ENCODE measurements at regions not wholly inside any gene's neighbourhood (a gene's known extent, or its start where the extent isn't known, plus 50 kb on each side); places are given as distances from the start of the nearest gene placed in this dataset.

GRCh38 chr5:119895066-119895465 is 265.7 kb downstream of the FAM170A start:
- no peaks in the 10 kb centered on the region for H3K27me3 Mint-ChIP-seq
- no peak overlapping the region for H3K27ac Mint-ChIP-seq
- H3K36me3 Mint-ChIP-seq (ENCODE audit: low read depth): no peaks in the 10 kb centered on the region
- H3K9me3 Mint-ChIP-seq: no peaks in the 10 kb centered on the region
- ATAC-seq (no peak), DNase-seq (no peak)
- no peaks in the 10 kb centered on the region for H3K4me1 Mint-ChIP-seq
- H3K4me3 Mint-ChIP-seq: no peak overlapping the region

DNA sequence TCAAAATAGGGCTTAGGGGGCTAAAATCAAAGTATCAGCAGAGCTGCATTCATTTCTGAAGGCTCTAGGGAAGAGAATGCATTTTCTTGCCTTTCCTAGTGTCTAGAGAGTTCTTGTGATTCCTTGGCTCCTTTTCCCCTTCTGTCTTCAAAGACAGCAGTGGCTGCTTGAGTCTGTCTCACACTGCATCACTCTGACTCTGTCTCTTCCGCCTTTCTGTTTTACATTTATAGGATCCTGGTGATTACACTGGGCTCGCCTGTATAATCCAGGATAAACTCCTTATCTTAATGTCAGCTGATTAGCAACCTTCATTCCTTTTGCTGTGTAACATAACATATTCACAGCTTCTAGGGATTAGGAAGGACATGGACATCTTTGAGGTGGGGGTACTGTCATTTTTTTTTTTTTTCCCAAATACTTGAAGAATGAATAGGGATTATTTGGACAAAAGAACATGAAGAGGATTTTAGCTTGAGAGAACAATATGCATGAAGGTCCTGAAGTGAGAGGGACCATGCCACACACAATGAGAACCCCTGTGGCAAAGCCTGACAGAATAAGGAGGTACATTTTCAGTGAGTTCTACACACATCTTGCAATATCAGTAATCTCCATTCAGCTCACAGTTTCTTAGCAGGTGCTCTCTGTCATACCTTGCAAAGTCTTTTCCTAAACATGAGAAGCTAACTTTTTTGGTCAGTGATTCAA is 267.6 kb downstream of the FAM170A start:
- no peaks in the 10 kb centered on the region for H3K36me3 Mint-ChIP-seq (ENCODE audit: low read depth)
- ATAC-seq: no peak
- no peak for DNase-seq
- no peak overlapping the region for H3K27ac Mint-ChIP-seq
- H3K4me1 Mint-ChIP-seq: no peaks in the 10 kb centered on the region
- H3K4me3 Mint-ChIP-seq: no peak overlapping the region
- H3K27me3 Mint-ChIP-seq: no peaks in the 10 kb centered on the region
- H3K9me3 Mint-ChIP-seq: no peaks in the 10 kb centered on the region

DNA sequence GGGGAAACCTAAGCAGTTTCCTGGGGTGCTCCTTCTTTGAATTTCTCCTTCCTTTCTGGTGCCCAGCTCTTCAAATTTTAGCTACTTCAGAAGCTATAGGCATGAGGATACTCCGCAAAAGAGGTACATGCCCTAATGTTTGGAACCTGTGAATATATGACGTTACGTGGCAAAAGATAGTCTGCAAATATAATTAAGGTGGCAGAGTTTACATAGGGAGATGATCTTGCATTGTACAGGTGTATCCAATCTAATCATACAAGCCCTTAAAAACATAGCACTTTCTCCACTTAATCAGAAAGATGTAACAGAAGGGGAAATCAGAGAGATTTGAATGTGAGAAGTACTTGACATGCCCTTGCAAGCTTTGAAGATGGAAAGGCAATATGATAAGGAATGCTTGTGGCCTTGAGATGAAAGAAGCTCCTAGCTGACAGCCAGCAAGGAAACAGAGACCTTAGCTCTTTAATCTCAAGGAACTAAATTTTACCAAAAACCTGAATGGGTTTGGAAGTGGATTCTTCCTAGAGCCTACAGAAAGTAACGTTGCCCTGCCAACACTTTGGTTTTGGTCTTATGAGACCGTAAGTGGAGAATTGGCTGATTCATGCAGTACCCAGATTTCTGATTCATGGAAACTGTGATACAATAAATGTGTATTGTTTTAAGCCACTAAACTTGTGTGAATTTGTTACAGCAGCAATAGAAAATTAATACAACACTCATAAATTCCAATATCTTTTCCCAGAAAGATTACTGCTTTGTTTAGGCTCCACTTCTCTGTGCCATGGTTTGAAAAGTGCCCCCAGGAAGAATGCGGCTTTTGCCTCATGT is 268.4 kb downstream of the FAM170A start:
- Mint-ChIP-seq H3K9me3 (no peaks in the 10 kb centered on the region), H3K36me3 (ENCODE audit: low read depth) (no peaks in the 10 kb centered on the region), H3K4me1 (no peaks in the 10 kb centered on the region), H3K4me3 (no peak overlapping the region), H3K27ac (no peak overlapping the region), H3K27me3 (no peaks in the 10 kb centered on the region)
- no peak for ATAC-seq
- DNase-seq: no peak

- Mint-ChIP-seq H3K4me3 (no peak overlapping the region), H3K4me1 (no peaks in the 10 kb centered on the region), H3K27me3 (no peaks in the 10 kb centered on the region), H3K27ac (no peak overlapping the region), H3K36me3 (ENCODE audit: low read depth) (no peaks in the 10 kb centered on the region), H3K9me3 (no peaks in the 10 kb centered on the region)
- DNase-seq: no peak
- no peak for ATAC-seq
These were observed 270.6 kb downstream of the FAM170A start for GRCh38 chr5:119899981-119900380.

- ATAC-seq (no peak), DNase-seq (no peak)
- Mint-ChIP-seq H3K9me3 (no peaks in the 10 kb centered on the region), H3K4me1 (no peaks in the 10 kb centered on the region), H3K36me3 (ENCODE audit: low read depth) (no peaks in the 10 kb centered on the region), H3K27me3 (no peaks in the 10 kb centered on the region), H3K4me3 (no peak overlapping the region), H3K27ac (no peak overlapping the region)
These were observed 273.2 kb downstream of the FAM170A start for GRCh38 chr5:119902593-119902992.

- no peak overlapping the region for H3K27ac Mint-ChIP-seq
- H3K27me3 Mint-ChIP-seq: no peaks in the 10 kb centered on the region
- H3K4me1 Mint-ChIP-seq: no peaks in the 10 kb centered on the region
- ATAC-seq (no peak), DNase-seq (no peak)
- H3K4me3 Mint-ChIP-seq: no peak overlapping the region
- peaks cover 6% of the 10 kb centered on the region for H3K9me3 Mint-ChIP-seq
- no peaks in the 10 kb centered on the region for H3K36me3 Mint-ChIP-seq (ENCODE audit: low read depth)
These were observed 284.1 kb downstream of the FAM170A start for GRCh38 chr5:119913425-119913824.

DNA sequence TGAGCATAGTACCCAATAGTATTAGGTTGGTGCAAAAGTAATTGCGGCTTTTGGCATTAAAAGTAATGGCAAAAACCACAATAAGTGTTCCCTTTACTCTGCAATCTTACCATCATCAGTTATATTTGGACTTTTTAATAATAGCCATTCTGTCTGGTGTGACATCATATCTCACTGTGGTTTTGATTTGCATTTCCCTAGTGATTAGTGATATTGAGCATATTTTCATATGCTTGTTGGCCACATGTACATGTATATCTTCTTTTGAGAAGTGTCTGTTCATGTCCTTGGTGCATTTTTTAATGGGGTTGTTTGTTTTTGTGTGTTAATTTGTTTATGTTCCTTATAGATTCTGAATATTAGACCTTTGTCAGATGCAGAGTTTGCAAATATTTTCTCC is 289.9 kb downstream of the FAM170A start:
- ATAC-seq (no peak), DNase-seq (no peak)
- H3K9me3 Mint-ChIP-seq: no peaks in the 10 kb centered on the region
- H3K27ac Mint-ChIP-seq: no peak overlapping the region
- no peaks in the 10 kb centered on the region for H3K36me3 Mint-ChIP-seq (ENCODE audit: low read depth)
- no peaks in the 10 kb centered on the region for H3K27me3 Mint-ChIP-seq
- H3K4me1 Mint-ChIP-seq: no peaks in the 10 kb centered on the region
- H3K4me3 Mint-ChIP-seq: no peak overlapping the region

DNA sequence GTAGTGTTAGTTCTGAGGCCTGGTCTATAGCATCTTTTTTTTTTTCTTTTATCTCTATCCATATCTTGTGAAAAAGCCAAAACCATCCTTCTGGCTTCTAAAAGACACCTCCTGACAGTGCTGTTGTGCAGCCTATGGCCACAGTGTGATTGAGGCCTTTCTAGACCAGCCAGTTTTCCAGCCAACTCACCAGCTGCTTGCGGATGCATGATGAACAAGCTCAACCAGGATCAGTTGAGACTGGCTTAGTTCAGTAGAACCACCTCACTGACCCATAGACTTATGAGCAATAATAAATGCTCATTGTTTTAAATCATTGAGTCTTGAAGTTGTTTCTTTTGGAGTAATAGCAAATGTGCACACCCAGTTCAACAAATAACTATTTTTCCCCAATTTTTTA is 296.9 kb downstream of the FAM170A start:
- Mint-ChIP-seq H3K27me3 (no peaks in the 10 kb centered on the region), H3K4me3 (no peak overlapping the region), H3K27ac (no peak overlapping the region), H3K36me3 (ENCODE audit: low read depth) (no peaks in the 10 kb centered on the region), H3K4me1 (no peaks in the 10 kb centered on the region), H3K9me3 (no peaks in the 10 kb centered on the region)
- DNase-seq: no peak
- ATAC-seq: no peak

DNA sequence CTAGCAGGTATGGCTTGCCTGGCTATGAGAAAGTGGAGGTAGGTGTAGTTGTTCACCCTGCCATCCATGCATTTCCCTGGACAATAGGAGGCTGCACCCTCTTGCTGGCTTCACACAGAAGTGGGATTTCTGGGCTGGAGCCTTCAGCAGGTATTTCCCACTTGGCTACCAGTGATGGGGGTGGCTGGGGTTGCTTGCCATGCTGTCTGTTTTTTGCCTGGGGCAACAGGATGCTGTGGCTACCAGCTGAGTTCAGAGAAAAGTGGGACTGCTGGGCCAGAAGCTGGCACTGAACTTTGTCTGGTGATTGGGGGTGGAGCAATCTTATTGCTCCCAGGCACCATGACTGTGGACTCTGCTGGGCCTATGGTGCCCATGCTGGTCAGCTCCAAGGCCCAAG is 299.6 kb downstream of the FAM170A start:
- Mint-ChIP-seq H3K9me3 (no peaks in the 10 kb centered on the region), H3K36me3 (ENCODE audit: low read depth) (no peaks in the 10 kb centered on the region), H3K27me3 (no peaks in the 10 kb centered on the region), H3K4me1 (no peaks in the 10 kb centered on the region), H3K27ac (no peak overlapping the region), H3K4me3 (no peak overlapping the region)
- ATAC-seq (no peak), DNase-seq (no peak)

DNA sequence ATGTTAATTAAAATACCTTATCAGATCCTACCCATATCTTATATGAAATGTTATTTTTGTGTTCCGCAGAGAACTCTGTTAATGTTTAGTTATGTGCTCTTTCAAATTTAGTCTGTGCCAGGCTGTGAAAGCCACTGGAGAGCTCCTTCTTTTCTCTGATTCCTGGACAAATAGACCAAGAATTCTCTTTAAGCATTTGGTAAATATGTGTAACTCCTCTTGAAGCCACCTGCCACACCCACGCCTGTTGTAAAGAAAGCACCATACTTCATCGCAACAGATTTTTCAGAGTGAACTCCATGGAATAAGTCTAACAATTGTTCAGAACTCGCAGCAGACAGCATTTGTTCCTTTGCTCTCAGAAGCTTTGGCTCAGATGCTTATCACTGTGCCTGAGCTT is 301.1 kb downstream of the FAM170A start:
- no peak overlapping the region for H3K27ac Mint-ChIP-seq
- H3K4me3 Mint-ChIP-seq: no peak overlapping the region
- DNase-seq: no peak
- H3K9me3 Mint-ChIP-seq: no peaks in the 10 kb centered on the region
- H3K4me1 Mint-ChIP-seq: no peaks in the 10 kb centered on the region
- no peaks in the 10 kb centered on the region for H3K27me3 Mint-ChIP-seq
- no peak for ATAC-seq
- no peaks in the 10 kb centered on the region for H3K36me3 Mint-ChIP-seq (ENCODE audit: low read depth)

GRCh38 chr5:119943148-119943547 is 313.8 kb downstream of the FAM170A start:
- Mint-ChIP-seq H3K4me3 (no peak overlapping the region), H3K27me3 (no peaks in the 10 kb centered on the region), H3K27ac (no peak overlapping the region), H3K36me3 (ENCODE audit: low read depth) (no peaks in the 10 kb centered on the region), H3K9me3 (peaks cover 14% of the 10 kb centered on the region), H3K4me1 (no peaks in the 10 kb centered on the region)
- ATAC-seq (no peak), DNase-seq (no peak)

DNA sequence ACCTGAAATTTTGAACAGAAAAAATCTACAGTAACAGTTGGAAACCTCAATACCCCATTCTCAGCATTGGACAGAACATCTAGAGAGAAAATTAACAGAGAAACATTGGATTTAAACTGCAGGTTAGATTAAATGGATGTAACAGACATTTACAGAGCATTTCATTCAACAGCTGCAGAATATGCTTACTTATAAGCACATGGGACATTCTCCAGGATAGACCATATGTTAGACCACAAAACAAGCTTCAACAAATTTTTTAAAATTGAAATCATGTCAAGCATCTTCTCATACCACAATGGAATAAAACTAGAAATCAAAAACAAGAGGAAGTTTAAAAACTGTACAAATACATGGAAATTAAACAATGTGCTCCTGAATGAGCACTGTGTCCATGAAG is 316.3 kb downstream of the FAM170A start:
- H3K4me3 Mint-ChIP-seq: no peak overlapping the region
- H3K4me1 Mint-ChIP-seq: no peaks in the 10 kb centered on the region
- H3K27me3 Mint-ChIP-seq: no peaks in the 10 kb centered on the region

DNA sequence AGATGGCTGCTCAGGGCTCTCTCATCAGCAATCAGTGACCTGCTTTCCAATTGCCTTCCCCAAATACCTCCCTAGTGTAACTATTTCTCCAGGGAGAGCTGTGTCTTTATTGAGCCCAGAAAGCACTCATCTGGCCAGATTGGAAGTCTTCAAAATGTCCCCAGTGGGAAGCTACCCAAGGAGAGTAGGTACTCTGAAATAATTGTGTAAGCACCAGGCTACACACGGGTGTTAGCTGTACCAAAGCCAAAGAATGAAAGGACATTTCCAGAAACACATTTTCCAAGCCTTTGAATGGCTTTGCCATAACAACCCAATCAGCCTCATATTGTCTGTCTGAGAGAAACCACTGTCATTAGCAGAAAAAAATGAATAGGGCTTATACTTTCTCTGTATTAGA is 318.8 kb downstream of the FAM170A start:
- no peak overlapping the region for H3K27ac Mint-ChIP-seq
- no peaks in the 10 kb centered on the region for H3K9me3 Mint-ChIP-seq
- DNase-seq (no peak), ATAC-seq (no peak)
- H3K4me3 Mint-ChIP-seq: no peak overlapping the region
- no peaks in the 10 kb centered on the region for H3K27me3 Mint-ChIP-seq
- H3K4me1 Mint-ChIP-seq: no peaks in the 10 kb centered on the region
- no peaks in the 10 kb centered on the region for H3K36me3 Mint-ChIP-seq (ENCODE audit: low read depth)

More for the DNA sequence above, 316.3 kb downstream of the FAM170A start:
- no peak for ATAC-seq
- H3K36me3 Mint-ChIP-seq (ENCODE audit: low read depth): no peaks in the 10 kb centered on the region
- no peaks in the 10 kb centered on the region for H3K9me3 Mint-ChIP-seq
- DNase-seq: no peak
- no peak overlapping the region for H3K27ac Mint-ChIP-seq

DNA sequence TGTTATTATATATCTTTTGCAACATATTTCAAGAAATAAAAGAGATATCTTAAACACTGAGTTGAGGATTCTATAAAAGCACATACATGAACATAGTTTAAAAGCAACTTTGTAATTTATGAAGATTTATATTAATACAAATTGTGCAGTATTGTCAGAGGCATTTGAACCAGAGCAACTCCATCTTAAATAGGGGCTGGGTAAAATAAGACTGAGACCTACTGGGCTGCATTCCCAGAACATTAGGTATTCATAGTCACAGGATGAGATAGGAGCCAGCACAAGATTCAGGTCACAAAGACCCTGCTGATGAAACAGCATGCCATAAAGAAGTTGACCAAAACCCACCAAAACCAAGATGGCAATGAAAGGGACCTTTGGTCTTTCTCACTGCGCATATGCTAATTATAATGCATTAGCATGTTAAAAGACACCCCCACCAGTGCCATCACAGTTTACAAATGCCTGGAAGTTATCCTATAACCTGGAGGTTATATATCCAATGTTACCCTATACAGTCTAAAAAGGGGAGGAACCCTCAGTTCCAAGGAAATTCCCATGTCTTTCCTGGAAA is 320.2 kb downstream of the FAM170A start:
- Mint-ChIP-seq H3K27me3 (no peaks in the 10 kb centered on the region), H3K4me3 (no peak overlapping the region)
- no peak for ATAC-seq

GRCh38 chr5:119951330-119951934 is 322.1 kb downstream of the FAM170A start:
- no peak overlapping the region for H3K27ac Mint-ChIP-seq
- ATAC-seq (no peak), DNase-seq (no peak)

More for the DNA sequence above, 320.2 kb downstream of the FAM170A start:
- Mint-ChIP-seq H3K4me1 (no peaks in the 10 kb centered on the region), H3K36me3 (ENCODE audit: low read depth) (no peaks in the 10 kb centered on the region), H3K9me3 (no peaks in the 10 kb centered on the region), H3K27ac (no peak overlapping the region)
- no peak for DNase-seq

More at GRCh38 chr5:119951330-119951934, 322.1 kb downstream of the FAM170A start:
- Mint-ChIP-seq H3K27me3 (no peaks in the 10 kb centered on the region), H3K36me3 (ENCODE audit: low read depth) (no peaks in the 10 kb centered on the region), H3K4me3 (no peak overlapping the region), H3K4me1 (no peaks in the 10 kb centered on the region), H3K9me3 (no peaks in the 10 kb centered on the region)
